ENCODE measurements at regions not wholly inside any gene's neighbourhood (a gene's known extent, or its start where the extent isn't known, plus 50 kb on each side); places are given as distances from the start of the nearest gene placed in this dataset.
A peak's percentile ranks its signal among the peaks of the same experiment; 100 is the strongest.

GRCh38 chr4:13953083-13953482, 325.6 kb upstream of the BOD1L1 start:
- TF ChIP-seq POLR2A (IDR thresholded peaks at IDR 0.05; ENCODE audit: control extremely low read depth in 1 of 2, low read depth in 2 of 2, low read length in 2 of 2) (no peak), POLR2AphosphoS5 (IDR thresholded peaks at IDR 0.05; ENCODE audit: low read depth, low read length) (no peak), CTCF (IDR thresholded peaks at IDR 0.05; ENCODE audit: control extremely low read depth in 1 of 3, insufficient read depth in 1 of 3, low read depth in 1 of 3, low read length in 3 of 3) (no peak), SP1 (IDR thresholded peaks at IDR 0.05; ENCODE audit: low read depth, low read length) (no peak), FOSL1 (IDR thresholded peaks at IDR 0.05; ENCODE audit: insufficient read depth, low read depth, low read length) (no peak), EP300 (IDR thresholded peaks at IDR 0.05; ENCODE audit: borderline replicate concordance in 1 of 2, low read depth in 2 of 2, low read length in 2 of 2) (no peak), CREB1 (IDR thresholded peaks at IDR 0.05) (no peak), TAF1 (IDR thresholded peaks at IDR 0.05; ENCODE audit: low read depth, low read length) (no peak), RAD21 (IDR thresholded peaks at IDR 0.05 in 1 of 2, conservative IDR thresholded peaks at IDR 0.05 in 1 of 2; ENCODE audit: low read depth in 2 of 2, low read length in 2 of 2) (0 out of 4 replicates have a peak, but pooled peaks of 1 of the 2 experiments have one; percentile 3), JUN (IDR thresholded peaks at IDR 0.05; ENCODE audit: low read depth, low read length) (no peak), ZNF274 (IDR thresholded peaks at IDR 0.05; ENCODE audit: borderline replicate concordance, extremely low read depth, low read length) (no peak)
- TF ChIP-seq, protein P1, sequence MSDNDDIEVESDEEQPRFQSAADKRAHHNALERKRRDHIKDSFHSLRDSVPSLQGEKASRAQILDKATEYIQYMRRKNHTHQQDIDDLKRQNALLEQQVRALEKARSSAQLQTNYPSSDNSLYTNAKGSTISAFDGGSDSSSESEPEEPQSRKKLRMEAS (IDR thresholded peaks at IDR 0.05) = no peak
- TF ChIP-seq, protein P2, sequence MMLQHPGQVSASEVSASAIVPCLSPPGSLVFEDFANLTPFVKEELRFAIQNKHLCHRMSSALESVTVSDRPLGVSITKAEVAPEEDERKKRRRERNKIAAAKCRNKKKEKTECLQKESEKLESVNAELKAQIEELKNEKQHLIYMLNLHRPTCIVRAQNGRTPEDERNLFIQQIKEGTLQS (IDR thresholded peaks at IDR 0.05; ENCODE audit: insufficient read depth, low read depth, low read length) = no peak

Measured in H1 (cell line).